A673 (cell line): ENCODE measurements at regions not wholly inside any gene's neighbourhood (a gene's known extent, or its start where the extent isn't known, plus 50 kb on each side); places are given as distances from the start of the nearest gene placed in this dataset.

Experiments used
- BruUV-seq: library from RNA; stranded (reverse); fragments of 400-500 nt; replicated peaks from 2 replicates; lab custom pipeline; 2021; lab: Mats Ljungman, UMichigan
- CTCF ChIA-PET: fragments of 300-600 bp; sonication (Branson Sonifier 250); formaldehyde crosslinking; loops from one replicate; lab custom pipeline; 2022; ENCODE audit warnings: antibody characterized with exemption; lab: Charles Lee
- POLR2A ChIA-PET: fragments of 300-600 bp; sonication (Branson Sonifier 250); formaldehyde crosslinking; loops from one replicate; lab custom pipeline; 2022; ENCODE audit warnings: antibody characterized with exemption; ENCODE audit not compliant: low non-redundant PET; lab: Charles Lee
- DNase-seq: peaks from one replicate; pipeline ENCODE4 v3.0.0-alpha.2; 2015; ENCODE audit warnings: low spot score
- H3K27ac ChIP-seq: fragments of 200-600 bp; sonication (generic); 2 replicates; pipeline ENCODE4 v1.5.1; 2016; ENCODE audit warnings: mixed run types, low read depth, mild to moderate bottlenecking, mixed read lengths, antibody characterized with exemption, low read length; ENCODE audit not compliant: poor library complexity, severe bottlenecking
- H3K27me3 ChIP-seq: fragments of 200-600 bp; sonication (generic); replicated peaks from 2 replicates; pipeline ENCODE4 v1.6.1; 2017; ENCODE audit warnings: mixed run types, low read depth, mild to moderate bottlenecking, mixed read lengths, antibody characterized with exemption, low read length; ENCODE audit not compliant: insufficient read depth, poor library complexity
- H3K36me3 ChIP-seq: fragments of 200-600 bp; sonication (generic); 2 replicates; pipeline ENCODE4 v1.6.1; 2016; ENCODE audit warnings: mixed run types, mild to moderate bottlenecking, mixed read lengths, antibody characterized with exemption, low read length; ENCODE audit not compliant: insufficient read depth, poor library complexity, severe bottlenecking
- H3K4me1 ChIP-seq: fragments of 200-600 bp; sonication (generic); 2 replicates; pipeline ENCODE4 v1.6.1; 2017; ENCODE audit warnings: mixed run types, mild to moderate bottlenecking, mixed read lengths, antibody characterized with exemption, low read length; ENCODE audit not compliant: insufficient read depth, poor library complexity, severe bottlenecking
- H3K4me3 ChIP-seq: fragments of 200-600 bp; sonication (generic); 2 replicates; pipeline ENCODE4 v1.5.1; 2016; ENCODE audit warnings: low read depth, mixed run types, mild to moderate bottlenecking, mixed read lengths, low read length; ENCODE audit not compliant: poor library complexity, severe bottlenecking
- H3K9me3 ChIP-seq: fragments of 200-600 bp; sonication (generic); 2 replicates; pipeline ENCODE4 v1.6.1; 2016; ENCODE audit warnings: mixed run types, low read depth, mild to moderate bottlenecking, mixed read lengths, antibody characterized with exemption, low read length; ENCODE audit not compliant: poor library complexity, severe bottlenecking
- EZH2 ChIP-seq: fragments of 200-600 bp; sonication (generic); IDR thresholded peaks from 2 replicates; pipeline ENCODE4 v1.6.1; 2017; ENCODE audit warnings: borderline replicate concordance, low read depth, mild to moderate bottlenecking, mixed read lengths, antibody characterized with exemption, low read length; ENCODE audit not compliant: poor library complexity, severe bottlenecking
- intact Hi-C: fragments of 100-400 bp; cut with micrococcal nuclease; formaldehyde crosslinking; loops from one replicate; pipeline ENCODE4 v1.10.0; 2022; ENCODE audit not compliant: unreplicated experiment
- TF ChIP-seq, protein P1 (sequence below): fragments of 300-800, 200-600 bp; sonication (generic); conservative IDR thresholded peaks from 2 replicates; pipeline ENCODE4 v1.5.1; 2017; ENCODE audit warnings: low read depth, mild to moderate bottlenecking, antibody characterized with exemption, low read length, moderate library complexity, mixed read lengths

DNA sequence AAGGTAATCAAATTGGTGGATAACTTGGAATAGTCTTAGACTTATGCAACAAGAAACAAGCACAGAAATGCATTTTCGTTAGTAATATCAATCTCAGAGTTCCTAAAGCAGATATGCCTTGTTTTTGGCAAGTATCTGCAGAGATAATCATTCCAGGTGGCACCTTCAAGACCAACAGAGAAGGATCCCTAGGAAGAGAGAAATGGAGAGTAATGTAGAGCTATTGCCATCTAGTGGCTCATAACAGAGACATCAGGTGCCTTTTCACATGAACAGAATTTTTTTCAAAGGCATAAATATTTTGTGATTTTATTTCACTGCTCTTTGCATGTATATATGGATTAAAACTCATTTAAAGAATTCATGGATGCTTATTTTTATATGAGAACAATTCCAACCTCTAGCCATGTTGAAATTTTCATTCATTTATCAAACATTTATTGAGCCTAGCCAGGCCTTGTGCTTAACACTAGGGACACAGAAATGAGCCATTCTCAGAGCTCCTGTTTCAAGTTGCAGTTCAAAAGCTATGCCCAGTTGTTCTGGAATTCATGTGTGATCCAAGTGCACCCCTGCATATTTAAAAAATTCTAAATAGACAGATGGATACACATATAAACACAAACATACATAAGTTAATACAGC, 117.5 kb upstream of the OR13F1 start:
- ChIA-PET POLR2A (no interaction called here), CTCF (interaction anchor here (0.6 to 1.6 kb wide), 2 partner anchors 11 to 210 kb away, joined by 4 to 7 read pairs; no protein-coding TSS in a partner anchor)
- peak; percentile 49 for DNase-seq
- Histone ChIP-seq H3K4me1 (no peaks in the 10 kb centered on the region), H3K36me3 (no peaks in the 10 kb centered on the region), H3K4me3 (no peak overlapping the region), H3K27me3 (no peaks in the 10 kb centered on the region), H3K9me3 (no peaks in the 10 kb centered on the region), H3K27ac (no peak overlapping the region)
- intact Hi-C loops: loop anchor here (2.0 kb wide), 1 partner anchor 210 kb away; no protein-coding TSS in a partner anchor
- BruUV-seq: no TSS peak
- TF ChIP-seq, protein P1, sequence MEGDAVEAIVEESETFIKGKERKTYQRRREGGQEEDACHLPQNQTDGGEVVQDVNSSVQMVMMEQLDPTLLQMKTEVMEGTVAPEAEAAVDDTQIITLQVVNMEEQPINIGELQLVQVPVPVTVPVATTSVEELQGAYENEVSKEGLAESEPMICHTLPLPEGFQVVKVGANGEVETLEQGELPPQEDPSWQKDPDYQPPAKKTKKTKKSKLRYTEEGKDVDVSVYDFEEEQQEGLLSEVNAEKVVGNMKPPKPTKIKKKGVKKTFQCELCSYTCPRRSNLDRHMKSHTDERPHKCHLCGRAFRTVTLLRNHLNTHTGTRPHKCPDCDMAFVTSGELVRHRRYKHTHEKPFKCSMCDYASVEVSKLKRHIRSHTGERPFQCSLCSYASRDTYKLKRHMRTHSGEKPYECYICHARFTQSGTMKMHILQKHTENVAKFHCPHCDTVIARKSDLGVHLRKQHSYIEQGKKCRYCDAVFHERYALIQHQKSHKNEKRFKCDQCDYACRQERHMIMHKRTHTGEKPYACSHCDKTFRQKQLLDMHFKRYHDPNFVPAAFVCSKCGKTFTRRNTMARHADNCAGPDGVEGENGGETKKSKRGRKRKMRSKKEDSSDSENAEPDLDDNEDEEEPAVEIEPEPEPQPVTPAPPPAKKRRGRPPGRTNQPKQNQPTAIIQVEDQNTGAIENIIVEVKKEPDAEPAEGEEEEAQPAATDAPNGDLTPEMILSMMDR: peak; percentile 67
- no peak for TF ChIP-seq EZH2

DNA sequence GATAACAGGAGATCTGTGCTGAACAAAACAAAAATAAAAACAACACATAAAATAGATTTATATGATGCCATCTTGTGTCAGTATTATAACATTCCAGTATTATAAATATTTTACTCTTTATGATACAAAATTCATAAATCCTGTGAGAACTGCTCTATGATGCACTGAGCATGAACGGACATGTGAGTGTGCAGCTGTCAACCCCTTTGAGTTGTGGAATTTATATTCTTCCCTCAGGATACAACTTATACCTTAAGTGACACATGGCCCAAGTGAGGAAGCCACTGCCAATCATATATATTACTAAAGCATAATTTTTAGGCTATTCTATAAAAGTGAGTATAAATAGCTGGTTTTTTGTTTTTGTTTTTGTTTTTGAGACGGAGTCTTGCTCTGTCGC, 116.0 kb upstream of the OR13F1 start:
- H3K27ac ChIP-seq: no peak overlapping the region
- no peak for DNase-seq
- H3K36me3 ChIP-seq: no peaks in the 10 kb centered on the region
- ChIA-PET POLR2A (no interaction called here), CTCF (no interaction called here)
- TF ChIP-seq EZH2: no peak
- TF ChIP-seq, protein P1: no peak
- intact Hi-C loops: no loop called here
- H3K4me3 ChIP-seq: no peak overlapping the region
- no peaks in the 10 kb centered on the region for H3K9me3 ChIP-seq
- no peaks in the 10 kb centered on the region for H3K4me1 ChIP-seq
- BruUV-seq: no TSS peak
- no peaks in the 10 kb centered on the region for H3K27me3 ChIP-seq

DNA sequence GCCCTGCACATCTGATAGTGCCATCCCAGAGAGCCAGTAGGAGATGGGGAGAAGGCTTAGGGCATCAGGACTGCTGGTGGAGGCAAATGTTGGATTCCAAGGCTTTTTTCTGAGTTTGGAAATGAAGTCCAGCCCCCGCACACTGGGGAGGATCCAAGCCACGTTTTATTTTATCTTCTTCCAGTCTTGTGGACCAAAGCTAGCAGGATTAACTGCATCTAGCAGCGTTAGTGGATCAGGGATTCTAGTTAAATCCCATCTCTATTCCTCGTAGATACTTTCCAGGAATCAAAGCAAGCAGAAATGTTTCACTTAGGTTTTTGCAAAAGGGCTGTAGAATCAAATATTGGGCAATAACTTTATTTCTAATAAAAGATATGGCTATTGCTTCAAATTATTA, 114.7 kb upstream of the OR13F1 start:
- H3K4me1 ChIP-seq: no peaks in the 10 kb centered on the region
- ChIA-PET POLR2A (no interaction called here), CTCF (no interaction called here)
- H3K27me3 ChIP-seq: no peaks in the 10 kb centered on the region
- no peak for DNase-seq
- no peaks in the 10 kb centered on the region for H3K9me3 ChIP-seq
- TF ChIP-seq EZH2: no peak
- TF ChIP-seq, protein P1: no peak
- intact Hi-C loops: no loop called here
- H3K27ac ChIP-seq: no peak overlapping the region
- BruUV-seq: no TSS peak
- no peaks in the 10 kb centered on the region for H3K36me3 ChIP-seq
- H3K4me3 ChIP-seq: no peak overlapping the region
